GM19239 (cell line): ENCODE measurements at regions not wholly inside any gene's neighbourhood (a gene's known extent, or its start where the extent isn't known, plus 50 kb on each side); places are given as distances from the start of the nearest gene placed in this dataset.

Source experiments
- DNase-seq: peaks from one replicate; pipeline ENCODE4 v3.0.0; 2011; ENCODE audit warnings: low spot score; ENCODE audit not compliant: insufficient read length
- FAIRE-seq: peaks from 2 replicates; lab custom pipeline; 2011; peaks lifted over from hg19 to GRCh38; lab: Jason Lieb, UNC

DNA sequence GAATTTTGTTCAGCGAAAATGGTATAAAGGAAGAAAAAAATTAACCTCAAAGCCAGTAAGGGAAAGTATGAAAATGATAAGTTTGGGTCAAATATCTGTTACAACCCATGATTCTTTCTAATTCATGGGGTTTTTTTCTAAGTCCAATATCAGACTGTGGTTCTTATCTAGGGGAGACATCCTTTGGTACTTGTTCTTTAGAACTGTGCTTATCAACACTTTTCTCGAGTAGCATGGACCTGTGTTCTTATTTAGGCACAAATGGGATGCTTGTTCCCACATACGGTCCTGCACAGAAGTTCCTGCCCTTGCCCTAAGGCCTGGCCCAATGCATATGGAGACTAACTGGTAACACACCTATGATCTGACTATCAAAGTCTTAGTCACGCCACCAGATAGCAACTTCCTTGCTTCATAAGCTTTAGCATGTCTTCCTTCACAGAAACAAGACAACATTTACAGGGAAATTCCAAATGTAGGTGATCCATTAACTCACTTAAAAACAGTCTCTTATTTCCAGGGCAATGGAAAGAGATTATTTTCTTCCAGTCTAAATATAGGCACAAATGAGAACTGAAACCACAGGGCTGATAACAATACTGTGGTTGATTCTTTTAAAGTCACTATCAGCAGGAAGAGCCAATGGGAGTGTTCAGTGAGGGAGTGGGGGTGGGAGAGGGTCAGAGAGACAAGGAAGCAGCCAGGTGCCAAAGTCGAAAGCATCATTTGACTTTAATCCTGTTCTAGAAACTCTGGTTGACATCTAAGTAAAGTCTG, 268.8 kb upstream of the ANKRD55 start:
- DNase-seq (no peak), FAIRE-seq (peak; percentile 70)

DNA sequence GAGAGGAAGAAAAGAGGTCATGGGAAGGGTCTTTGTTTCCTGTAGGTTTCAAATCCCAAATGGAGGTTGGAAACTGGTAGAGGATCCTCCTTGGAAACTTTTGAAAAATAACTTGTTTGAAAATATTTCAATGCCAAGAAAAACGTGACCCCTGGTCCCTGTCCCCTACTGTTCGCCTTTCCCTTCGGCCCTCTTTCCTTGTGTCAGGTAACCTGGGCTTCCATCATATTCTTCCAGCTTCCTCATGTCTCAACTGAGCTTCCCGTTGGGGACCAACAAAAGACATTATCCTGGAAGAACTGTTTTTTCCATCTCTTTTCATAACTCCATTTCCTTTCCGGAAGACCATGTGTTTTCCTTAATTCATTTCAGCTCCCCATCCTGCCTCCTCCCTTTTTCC, 266.8 kb upstream of the ANKRD55 start:
- FAIRE-seq (no peak), DNase-seq (no peak)

DNA sequence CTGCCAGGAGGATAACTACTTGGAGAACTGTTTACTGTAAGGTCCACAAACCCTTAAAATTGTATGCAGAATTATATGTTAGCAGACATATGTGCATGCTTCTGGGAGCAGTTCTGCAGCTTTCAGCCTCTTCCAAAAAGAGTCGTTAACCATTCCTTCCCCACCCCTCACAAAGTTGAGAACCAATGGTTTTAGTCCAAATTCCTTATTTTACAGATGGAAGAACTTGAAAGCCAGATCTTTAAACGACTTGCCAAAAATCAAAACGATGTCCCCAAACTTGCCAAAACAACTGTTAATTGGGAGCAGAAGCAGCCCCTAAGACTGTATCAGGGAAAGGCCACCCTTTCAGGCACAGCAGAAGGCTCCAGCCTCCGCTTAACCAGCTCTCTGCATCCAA, 266.4 kb upstream of the ANKRD55 start:
- FAIRE-seq (peak; percentile 11), DNase-seq (no peak)

DNA sequence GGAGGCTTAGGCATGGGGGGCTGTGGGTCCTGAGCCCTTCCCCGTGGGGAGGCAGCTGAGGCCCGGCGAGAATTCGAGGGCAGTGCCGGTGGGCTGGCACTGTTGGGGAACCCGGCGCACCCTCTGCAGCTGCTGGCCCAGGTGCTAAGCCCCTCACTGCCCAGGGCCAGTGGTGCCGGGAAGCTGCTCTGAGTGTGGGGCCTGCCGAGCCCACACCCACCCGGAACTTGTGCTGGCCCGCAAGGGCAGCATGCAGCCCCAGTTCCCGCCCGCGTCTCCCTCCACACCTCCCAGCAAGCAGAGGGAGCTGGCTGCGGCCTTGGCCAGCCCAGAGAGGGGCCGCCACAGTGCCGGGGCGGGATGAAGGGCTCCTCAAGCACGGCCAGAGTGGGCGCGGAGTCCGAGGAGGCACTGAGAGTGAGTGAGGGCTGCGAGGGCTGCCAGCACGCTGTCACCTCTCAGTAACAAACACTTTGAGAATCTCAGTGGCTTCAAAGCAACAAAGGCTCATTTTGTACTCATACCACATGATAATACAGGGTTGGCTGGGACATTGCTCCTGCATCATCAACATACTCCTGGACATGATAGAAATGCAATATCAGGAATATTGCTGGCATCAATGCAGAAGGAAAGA, 265.7 kb upstream of the ANKRD55 start:
- FAIRE-seq (no peak), DNase-seq (no peak)

DNA sequence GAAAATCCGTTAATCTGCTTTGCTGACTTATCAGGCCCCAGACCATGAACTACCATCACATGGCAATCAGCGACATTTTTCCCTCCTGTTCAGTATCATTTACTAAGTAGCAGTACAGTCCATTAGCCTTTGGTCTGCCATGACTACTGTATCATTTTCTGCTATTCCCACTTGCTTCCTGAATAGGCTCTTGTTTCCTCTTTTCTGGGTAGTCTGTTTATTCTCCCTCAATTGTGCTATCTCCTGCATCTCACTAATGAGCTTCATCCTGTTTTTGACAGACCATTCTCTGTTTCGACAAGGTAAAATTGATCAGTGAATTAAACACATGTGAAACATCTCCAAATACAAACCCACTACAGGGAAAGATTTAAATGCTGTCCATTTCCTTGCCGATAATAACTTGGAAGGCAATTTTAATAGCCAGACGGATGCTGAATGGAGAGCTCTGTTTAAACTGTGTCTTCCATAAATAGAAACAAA, 263.5 kb upstream of the ANKRD55 start:
- DNase-seq (no peak), FAIRE-seq (no peak)

DNA sequence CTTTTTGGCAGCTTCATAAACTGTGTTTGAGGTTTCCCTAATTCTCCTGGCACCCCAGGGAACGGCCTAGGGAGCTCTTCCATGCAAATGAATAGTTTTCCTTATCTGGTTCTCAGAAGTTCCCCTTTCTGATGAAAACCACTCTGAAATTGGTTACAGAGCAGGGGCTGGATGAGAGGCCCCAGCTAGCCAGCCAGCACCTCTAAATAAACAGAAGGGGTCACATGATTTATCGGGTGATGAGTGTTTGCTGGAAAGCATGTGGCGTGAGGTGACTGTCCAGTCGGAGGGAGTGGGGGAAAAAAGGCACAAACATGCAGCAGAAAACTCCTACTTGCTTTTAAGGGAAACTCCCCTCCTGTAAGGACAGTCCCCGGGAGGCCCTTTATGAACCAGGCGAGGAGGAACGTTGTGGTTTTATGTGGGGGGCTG, 261.2 kb upstream of the ANKRD55 start:
- DNase-seq (no peak), FAIRE-seq (no peak)

DNA sequence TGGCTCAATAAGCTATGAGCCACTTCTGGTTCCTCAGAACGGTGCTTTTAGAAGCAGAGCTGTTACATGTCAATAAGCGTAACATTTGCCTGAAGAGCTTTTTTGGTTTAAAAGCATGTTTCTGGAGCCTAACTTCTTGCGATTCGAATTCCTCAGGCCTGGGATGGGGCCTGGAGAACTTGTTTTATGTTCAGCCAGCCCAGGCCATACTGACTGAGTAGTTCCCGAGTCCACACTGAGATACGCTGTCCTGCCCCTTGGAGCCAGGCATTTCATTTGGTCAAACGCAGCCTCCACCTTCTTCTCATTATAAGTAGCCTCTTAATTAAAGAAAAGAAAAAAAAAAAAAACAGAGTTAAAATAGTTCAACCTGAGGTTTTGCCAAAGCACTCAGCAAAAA, 260.6 kb upstream of the ANKRD55 start:
- no peak for DNase-seq
- no peak for FAIRE-seq

DNA sequence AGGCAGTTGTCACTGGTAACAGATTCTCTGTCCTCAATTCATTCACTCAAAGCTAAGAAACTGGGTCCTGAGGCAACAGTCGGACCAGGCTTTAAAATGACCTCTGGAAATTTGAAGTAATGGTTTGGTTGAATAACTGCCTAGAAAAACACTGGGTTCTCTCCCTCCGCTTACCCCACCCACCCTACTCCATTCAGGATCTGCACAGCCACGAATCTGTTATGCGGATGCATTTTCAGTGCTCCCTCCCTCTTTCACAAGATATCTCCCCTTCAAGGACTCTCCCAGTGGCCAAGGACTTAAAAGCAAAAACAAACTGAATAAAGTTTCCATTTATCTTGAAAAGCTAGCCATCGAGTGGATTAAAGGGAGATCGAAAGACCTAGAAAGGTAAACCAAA, 260.2 kb upstream of the ANKRD55 start:
- no peak for DNase-seq
- no peak for FAIRE-seq

DNA sequence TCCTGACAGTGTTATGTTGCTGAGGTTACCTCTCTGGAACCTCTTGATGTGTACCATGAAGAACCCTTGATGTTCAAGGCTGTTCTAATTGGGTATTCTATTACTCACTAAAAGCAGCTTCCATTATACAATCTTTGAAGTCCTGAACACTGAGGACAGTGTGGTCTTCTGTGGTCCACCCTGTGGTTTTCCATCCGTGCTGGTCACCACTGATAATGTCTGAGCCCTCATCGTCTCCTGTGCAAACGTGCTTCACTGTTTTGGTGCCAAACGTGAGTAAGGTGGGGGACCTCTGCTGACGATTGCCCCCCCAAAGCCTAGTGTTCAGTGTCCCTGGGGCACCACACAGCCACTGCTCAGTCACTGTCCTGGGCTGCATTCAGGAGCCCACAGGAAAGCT, 259.7 kb upstream of the ANKRD55 start:
- no peak for FAIRE-seq

DNA sequence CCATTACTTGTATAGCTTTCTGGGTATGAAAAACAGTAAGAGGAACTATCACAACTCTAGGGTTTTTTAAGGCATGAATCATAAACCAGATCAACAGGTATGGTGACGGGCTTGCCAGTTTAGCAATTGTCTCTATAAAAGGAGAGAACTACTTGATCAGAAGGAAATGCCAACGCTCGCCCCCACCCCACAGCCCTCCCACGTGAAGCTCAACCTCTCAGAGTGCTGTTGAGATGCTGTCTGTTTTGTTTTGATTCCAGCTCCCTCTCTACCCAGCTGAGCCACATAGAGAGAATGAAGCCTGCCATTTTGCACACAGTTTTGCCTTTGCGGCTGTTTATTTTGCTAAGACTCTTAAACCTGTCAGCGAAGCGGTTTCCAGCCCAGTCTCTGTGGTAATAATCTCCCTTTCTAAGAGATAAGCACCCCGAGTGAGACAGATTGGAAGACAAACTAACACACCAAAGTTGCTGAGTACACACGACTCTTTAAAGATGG, 257.9 kb upstream of the ANKRD55 start:
- FAIRE-seq = no peak

More for the DNA sequence above, 259.7 kb upstream of the ANKRD55 start:
- DNase-seq = no peak

DNA sequence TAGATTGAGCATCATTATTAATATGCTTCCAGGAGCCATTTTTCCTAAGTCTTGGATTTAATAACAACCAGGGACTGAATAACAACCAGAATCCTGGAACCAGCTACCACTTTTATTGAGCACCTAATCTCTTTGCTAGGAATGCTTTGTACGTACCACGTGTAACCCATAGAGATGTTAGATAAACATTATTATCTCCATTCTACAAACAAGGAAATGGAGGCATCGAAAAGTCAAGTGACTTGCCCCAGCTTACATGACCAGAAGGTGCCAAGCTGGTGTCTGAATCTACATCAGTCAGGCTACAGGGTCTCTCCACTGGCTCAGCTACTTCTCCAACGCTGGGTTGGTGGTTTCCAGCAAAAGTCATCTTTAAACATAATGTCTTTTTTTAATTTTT, 256.1 kb upstream of the ANKRD55 start:
- DNase-seq (no peak), FAIRE-seq (no peak)

More for the DNA sequence above, 257.9 kb upstream of the ANKRD55 start:
- DNase-seq = no peak

DNA sequence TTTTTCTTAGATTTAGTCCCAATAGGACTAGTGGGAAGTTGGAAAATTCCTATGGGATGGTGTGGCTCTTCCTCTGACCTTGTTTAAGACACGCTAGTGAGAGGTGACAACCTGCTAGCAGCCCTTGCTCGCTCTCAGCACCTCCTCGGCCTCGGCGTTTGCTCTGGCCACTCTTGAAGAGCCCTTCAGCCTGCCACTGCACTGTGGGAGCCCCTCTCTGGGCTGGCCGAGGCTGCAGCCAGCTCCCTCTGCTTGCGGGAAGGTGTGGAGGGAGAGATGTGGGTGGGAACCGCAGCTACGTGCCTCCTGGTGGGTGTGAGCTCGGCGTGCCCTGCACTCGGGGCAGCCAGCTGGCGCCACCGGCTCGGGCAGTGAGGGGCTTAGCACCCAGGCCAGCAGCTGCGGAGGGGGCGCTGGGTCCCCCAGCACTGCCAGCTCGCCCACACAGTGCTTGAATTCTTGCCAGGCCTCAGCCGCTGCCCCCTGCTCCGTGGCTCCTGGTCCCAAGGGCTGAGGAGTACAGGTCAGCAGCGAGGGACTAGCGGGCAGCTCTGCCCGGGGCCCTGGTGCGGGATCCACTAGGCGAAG, 254.5 kb upstream of the ANKRD55 start:
- DNase-seq (no peak), FAIRE-seq (no peak)

DNA sequence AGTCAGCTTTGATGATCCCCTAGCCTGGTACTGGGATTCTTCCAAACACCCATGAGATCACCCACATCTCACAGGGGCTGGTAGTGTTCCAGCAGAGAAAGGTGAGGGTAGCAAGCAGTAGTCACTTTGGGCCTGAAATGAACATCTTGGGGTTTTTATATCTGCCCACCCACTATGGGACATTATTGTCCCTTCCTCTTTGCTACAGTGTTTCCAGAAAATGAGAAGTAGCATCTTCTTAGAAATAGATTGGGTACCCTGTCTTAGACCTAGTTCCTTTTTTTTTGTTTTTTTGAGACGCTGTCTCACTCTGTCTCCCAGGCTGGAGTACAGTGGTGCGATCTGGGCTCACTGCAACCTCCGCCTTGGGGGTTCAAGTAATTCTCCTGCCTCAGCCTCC, 249.2 kb upstream of the ANKRD55 start:
- FAIRE-seq (no peak), DNase-seq (no peak)

DNA sequence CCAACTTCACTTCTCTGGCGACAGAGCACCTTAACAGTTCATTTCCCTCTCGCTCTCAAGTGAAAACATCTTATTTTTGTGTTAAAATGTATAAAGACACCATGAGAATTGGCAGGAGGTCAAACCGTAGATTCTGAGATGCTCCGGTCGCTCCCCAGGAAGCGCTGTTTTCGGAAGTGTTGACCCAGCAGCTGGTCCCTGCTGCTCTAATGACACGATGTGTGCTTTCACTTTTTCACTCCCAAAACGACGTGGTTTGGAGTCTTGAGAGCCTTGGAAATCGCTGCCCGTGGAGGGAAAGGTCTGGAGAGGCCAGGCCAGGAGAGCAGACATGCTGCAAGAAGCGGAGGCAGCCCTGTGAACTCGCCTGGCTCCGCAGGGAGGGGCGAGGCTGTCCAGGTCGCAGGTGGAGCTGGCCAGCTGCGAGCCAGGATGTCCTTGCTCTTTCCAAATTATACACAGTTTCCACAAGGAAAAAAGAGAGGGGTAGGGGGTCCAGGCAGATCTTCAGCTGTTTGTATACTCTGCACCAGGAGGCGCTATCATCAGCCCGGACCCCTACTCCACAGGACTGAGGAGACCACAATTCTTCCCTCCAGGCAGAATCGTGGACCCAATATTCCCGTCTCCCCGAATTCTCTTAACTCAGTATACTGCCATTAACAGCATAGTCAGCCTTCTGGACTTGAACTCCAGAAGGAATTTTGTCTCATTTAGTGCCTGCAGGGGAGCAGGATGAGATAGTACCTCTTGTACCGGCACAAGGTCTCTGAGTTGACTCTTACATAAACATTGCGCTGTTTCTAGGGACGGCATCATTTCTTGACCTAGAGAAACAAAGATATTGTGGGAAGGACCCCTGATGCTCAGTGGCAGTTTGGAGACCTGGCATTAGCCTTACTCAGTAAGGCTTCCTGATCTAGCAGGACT, 248.6 kb upstream of the ANKRD55 start:
- peak; percentile 55 for FAIRE-seq

DNA sequence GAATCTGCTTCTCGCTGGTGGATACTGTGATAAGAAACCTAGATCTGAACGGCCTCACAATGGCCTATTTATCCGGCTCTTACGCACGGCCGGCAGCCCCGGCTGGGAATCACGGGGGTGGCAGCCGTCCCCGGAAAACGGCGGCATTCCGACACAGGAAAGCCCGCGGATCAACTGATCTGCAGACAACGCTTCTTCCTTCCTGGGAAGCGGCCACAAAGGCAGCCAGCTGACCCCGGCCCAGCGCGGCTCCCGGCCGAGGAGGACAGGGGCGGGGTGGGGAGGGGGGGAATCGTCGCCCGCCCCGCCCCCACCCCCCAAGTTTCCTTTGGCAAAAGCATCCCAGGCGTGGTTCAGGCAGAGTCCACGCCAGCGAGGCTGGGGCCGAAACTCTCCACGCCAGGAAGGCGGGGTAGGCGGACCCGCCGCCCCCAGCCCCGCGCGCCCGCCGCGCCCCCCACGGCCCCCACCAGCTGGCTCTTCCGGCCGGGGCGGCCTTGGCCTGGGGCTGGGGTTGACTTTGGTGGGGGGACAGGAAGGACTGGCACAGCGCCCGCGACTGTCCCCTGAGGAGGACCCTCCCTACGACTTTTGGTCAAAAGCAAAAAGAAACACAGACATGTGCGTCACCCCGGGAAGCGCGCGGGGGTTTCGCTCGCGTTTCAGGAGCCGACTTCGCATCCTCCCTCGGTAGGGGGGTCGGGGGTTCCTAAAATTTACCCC, 247.7 kb upstream of the ANKRD55 start:
- FAIRE-seq (no peak), DNase-seq (no peak)

More for the DNA sequence above, 248.6 kb upstream of the ANKRD55 start:
- peak; percentile 65 for DNase-seq

DNA sequence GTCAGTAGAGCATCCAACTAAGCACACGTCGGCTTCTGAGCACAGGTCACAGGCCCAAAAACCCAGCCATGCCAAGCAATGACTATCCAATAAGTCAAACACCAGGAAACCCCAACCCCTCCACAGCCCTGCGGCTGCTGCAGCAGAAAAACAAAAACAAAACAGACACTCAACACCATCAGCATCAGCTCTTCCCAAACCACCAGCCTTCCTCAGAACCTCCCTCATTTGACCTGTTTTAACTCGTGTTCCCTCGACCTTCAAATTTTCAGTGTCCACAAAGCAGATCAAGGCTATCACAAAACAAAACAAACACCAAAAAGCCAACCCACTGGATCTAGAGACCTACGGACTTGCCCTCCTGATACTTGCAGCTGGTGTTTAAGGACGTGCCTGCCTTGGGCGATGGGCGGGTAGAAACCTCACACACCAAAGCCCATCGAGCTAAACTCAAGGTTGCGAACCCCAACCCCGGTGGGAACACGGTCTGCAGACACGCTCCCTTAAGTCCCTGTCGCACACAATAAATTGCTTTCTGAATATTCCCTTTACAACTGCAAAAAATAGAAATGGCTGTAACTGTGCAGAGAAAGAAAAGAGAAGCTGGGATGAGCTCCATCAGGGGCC, 247.1 kb upstream of the ANKRD55 start:
- FAIRE-seq (peak; percentile 78), DNase-seq (peak; percentile 50)

DNA sequence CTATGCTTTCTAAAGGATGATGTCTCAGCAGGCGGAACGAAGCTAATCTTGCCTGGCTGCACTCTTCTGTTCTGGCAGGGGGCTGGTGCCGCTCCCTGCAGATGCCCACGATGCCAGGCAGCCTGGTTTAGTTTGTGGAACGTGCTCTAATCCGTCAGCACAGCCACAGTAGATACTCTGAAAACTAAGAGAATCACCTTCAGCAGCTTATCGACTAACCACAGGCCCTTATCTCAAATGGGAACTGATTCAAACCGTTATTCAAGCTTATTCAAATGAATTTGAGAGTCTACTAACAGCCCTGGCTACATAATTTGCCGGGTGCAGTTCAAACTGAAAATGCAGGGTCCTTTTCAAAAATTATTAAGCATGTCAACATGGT, 246.6 kb upstream of the ANKRD55 start:
- FAIRE-seq (no peak), DNase-seq (no peak)

DNA sequence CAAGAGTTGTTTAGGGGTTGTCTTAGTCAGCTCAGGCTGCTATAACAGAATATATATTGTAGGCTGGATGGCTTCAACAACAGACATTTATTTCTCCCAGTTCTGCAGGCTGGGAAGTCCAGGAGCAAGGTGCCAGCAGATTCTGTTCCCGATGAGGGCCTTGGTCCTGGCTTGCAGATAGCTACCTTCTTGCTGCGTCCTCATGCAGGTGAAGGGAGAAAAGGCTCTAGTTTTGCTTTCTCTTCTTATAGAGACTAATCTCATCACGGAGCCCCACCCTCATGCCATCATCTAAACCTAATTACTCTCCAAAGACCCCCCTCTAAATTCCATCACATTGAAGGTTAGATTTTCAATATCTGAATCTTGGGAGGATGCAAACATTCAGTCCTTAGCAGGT, 246.0 kb upstream of the ANKRD55 start:
- FAIRE-seq (no peak), DNase-seq (no peak)

DNA sequence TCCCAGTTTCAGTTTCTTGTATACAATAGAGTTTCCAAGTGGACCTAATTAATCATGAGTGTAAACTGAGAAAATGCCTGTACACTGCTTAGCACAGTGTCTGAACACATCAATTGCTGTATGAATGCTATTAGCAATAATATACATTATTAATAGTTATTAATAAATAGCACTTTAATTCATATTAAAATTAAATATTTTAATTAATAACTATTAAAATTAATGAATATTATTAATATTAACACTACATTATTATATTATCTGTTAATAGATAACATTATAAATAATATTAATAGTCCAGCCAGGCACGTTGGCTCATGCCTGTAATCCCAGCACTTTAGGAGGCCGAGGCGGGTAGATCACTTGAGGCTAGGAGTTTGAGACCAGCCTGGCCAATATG, 244.9 kb upstream of the ANKRD55 start:
- DNase-seq (no peak), FAIRE-seq (no peak)
